NAMALWA (cell line): ENCODE measurements at regions not wholly inside any gene's neighbourhood (a gene's known extent, or its start where the extent isn't known, plus 50 kb on each side); places are given as distances from the start of the nearest gene placed in this dataset.

Source experiments
- DNase-seq: peaks from one replicate; pipeline ENCODE4 v3.0.0-alpha.2; 2015; ENCODE audit warnings: low spot score

DNA sequence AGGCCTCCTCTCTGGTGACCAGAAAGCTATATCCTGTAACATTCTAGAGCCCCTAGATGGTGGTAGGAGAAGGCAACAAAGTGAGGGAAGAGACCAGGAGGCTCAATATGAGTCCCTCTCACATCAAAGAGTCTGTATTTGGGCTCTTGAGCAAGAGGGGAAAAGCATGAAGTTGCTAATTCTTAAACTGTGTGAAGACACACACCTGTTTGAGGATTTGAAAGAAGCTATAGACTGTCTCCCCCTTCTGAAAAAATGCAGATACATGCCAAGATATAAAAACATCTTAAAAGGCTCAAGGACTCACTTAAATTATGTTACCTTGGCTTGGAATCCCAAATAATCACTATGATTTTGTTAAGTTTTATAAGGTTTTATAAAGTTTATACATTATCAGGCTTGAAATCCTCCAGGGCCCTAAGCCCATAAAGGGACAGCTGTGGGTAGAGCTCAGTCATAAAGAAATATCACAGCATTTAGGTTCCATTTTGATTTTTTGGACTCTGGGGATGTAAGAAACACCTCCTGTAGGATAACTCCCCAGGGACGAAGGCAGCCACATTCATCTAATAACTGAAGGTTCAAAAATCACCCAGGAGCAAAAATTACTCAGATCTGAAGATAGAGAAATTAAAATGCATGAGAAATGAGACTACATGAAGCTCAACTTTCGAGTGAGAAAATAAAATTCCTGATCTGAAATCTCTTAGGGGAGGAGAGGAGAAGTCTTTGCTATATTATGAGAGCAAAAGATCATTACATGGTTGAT lies 136.1 kb upstream of the LGALSL start:
- no peak for DNase-seq

DNA sequence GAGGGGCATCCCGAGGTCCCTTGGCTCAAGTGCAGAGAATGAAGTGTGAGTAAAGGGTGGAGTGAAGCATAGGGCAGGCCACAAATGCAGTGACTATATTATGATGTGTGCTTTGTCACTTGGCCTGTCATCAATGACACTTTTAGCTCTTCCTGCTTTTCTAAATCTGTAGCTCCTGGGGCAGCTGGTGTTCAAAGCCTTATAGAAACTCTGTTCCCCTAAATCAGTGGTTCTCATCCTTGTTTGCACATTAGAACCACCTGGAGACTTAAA lies 135.6 kb upstream of the LGALSL start:
- DNase-seq: no peak

DNA sequence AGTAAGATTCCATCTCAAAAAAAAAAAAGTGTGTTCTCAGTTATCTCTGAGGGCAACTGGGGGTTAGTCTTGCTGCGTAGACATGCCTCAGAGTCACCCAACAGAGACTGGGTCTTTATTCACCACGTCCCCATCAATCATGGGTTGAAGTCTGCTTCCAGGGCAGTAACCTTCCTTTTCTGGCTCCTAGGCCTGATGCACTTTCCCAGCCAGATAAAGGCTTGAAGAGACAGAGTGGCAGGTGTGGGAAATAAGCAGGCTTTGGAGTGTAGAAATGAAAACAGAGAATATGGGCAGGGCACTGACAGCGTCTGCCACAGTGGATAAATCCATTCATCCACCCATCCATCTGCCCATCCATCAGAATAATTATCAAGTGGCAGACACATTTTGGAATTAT lies 134.1 kb upstream of the LGALSL start:
- DNase-seq: no peak

DNA sequence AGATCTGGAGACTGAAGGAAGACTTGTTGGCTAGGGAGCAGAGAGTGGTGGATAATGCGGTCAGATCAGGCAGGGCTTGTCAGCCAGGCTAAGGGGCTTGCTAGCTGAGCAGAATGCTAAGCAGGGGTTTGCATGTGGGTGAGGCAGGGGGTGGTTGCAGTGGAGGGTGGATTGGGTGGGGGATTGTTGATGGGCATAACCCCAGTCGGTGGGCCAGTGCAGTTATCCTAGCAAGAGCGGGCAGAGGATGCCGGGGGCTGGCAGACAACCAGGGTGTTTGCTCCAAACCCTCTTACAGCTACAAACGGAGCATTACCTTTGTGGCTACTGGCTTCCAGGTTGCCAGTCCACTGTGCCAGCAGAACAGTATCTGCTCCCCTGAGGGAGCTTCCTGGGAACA lies 131.5 kb upstream of the LGALSL start:
- no peak for DNase-seq

DNA sequence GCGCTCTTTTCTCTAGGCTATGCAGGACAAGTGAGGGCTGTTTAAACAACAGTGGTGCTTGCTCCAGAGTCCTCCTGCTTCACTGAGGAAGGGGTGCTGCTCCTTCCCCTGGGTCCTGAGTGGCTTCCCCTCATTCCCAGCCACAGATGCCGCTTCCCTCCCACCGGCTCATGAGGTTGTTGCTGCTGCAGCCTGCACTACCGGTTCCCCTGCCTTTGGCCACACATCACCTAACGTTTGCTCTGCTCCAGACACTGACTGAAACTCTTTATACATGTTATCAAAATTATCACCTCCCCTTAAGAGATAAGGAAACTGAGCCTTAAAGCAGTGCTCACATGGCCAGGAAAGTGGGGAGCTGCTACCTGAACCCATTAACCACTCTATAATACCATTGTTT lies 130.8 kb upstream of the LGALSL start:
- DNase-seq: no peak

DNA sequence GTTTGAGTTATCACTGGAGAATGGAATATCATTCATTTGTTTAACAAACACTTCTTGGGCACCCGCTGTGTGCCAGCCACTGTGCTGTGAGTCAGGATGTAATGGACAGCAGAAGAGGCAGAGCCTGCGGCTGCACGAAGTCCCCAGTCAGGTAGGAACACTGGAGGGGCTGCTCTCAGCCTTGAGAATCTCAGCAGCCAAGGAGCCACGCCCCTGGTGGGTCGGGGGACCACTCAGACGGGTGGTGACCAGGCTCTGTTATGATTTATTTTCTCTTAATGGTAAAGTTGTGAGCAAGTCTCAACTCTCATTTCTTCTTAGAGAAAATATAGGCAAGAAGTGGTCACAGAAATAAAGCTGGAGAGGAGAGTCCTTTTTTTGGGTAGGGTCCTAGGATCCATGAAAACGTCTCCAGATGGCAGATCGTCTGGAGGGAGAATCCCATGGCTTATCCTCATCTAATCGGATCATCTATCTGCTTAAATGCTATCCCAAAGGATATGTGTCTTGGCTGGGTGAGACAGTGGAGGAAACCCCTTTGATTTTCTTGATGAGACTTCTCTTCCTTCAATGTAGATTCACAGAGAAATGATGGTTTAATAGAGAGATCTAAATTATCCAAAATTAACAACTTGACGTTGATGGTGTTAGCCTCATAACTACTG lies 129.1 kb upstream of the LGALSL start:
- no peak for DNase-seq

DNA sequence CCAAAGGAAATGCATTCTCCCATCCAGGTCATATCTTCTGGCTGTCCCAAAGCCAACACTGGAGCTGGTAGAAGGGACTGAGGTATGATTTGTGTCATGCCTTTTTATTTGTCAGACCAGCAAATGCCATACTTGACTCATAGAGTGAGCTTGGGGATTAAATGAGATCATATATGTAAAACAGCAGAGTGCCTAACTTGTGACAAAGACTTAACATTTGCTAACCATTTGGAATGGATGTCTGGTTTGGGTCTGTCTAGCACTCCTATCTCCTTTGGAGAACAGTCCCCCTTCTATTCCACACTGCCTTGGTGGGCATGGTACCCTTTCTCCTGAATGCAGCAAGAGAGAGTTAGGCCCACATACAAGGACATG lies 128.5 kb upstream of the LGALSL start:
- no peak for DNase-seq

DNA sequence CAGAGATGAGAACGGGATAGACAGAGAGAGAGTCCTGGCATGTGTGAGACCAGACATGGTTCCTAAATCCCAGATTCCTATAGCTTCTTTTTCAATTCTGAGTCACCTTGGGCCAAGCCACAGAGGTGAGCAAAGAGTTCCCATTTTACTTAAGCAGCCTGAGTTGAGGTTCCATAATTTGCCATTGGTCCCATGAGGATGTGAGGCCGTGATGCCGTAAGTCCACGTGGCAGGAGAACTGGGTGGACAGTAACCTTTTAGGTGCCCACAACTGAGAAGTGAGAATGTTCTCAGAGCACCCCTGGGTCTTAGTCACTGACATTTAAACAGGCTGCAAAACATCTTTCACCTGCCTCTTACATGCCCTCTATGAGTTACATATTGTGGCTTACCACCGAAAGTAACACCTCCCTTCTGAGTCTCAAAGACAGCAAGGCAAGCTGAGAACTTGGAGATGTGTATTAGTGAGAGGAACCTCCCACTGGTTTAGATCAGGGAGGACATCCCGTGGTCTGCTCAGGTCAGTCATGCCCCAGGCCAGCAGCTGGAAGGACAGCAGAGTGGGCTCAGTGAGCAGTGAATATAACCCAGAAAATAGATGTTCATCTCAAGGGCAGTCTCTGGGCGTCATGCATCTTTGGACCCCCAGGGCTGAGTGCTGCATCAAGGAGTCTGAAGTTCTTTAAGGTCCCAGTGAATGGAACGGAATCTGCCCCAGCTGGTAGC lies 127.9 kb upstream of the LGALSL start:
- peak; percentile 12 for DNase-seq

DNA sequence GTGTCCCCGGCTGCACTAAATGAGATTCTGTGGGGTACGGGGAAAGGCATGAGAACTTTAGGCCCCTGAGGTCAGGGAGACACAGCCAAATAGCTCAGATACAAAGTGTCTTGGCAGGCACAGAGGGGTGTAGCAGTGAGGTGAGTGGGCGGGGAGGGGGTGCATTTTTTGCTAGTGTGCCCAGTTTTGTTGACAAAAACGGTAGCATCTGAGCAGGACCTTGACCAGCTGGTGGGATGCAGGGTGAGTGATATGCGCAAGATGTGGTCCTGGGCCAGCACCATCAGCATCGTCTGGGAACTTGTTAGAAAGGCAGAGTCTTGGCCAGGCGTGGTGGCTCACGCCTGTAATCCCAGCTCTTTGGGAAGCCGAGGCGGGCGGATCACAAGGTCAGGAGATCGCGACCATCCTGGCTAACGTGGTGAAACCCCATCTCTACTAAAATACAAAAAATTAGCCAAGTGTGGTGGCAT lies 127.3 kb upstream of the LGALSL start:
- no peak for DNase-seq

DNA sequence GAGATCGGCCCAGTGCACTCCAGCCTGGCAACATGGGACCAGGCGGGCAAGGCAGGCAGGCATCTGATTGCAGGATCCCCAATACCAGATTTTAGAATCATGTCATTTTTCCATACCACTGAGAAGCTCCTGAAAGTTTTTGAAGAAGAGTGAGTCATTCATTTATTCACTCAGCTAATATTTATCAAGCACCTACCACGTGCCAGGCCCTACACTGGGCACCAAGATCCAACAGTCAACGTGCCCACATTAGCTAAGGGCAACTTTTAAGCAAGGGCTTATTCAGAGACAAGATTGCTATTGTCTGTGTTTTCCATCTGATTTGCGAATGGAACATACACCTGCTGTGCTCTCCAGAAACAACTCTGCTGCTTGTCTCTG lies 126.8 kb upstream of the LGALSL start:
- DNase-seq: no peak

DNA sequence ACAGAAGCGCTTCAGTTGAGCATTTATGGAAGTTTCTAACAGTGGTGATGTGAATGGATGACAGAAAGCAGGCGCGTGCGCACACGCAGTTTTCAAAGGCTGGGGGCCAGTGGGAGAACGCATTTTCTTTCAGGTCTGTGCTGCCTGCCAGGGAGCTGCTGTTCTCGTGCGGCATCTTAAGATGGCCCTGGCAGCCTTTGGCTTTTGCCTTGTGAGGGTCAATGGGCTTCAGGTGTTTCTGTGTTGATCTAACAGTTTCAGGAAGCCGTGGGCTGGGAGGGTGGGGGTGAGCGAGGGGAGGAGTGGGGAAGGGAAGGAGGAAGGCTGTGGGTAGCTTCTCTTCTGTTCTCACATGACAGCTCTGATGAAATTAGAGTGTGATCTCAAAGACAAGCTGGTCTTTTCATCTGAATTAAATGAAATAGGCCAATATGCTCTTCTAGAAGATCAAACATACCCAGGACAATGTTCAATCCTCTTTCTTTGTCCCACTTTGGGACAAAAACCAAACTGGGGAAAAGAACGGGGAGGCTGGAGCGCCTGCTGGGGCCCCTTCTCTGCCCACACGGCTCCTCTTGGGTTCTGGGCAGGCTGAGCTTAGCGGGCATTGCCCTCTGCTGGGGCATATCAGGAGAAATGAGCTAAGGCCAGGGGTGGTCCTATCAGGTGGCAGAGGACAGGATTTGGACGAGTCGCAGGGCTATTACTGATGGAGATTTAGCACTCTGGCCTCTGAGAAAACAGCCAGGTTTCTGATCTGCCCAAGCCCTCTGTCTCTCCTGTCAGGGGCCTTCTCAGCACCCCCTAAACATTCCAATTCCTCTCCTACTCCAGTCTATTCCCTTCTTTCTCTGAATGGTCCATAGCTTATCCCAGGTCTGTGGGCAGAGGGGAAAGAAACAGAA lies 126.2 kb upstream of the LGALSL start:
- peak; percentile 49 for DNase-seq

DNA sequence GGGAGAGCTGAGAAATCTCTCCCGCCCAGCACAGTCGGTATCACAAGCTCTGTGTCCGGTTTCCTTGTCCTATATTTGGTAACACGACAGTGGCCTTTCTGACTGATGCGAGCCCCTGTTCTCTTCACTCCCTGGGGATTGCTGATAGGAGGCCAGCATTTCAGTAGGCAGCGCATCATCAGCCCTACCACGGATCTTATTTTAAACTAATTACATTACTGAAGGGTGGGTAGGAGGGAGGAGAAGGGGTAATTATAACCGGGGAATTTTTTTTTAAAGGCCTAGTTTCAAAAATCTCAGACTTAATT lies 125.6 kb upstream of the LGALSL start:
- DNase-seq: no peak

DNA sequence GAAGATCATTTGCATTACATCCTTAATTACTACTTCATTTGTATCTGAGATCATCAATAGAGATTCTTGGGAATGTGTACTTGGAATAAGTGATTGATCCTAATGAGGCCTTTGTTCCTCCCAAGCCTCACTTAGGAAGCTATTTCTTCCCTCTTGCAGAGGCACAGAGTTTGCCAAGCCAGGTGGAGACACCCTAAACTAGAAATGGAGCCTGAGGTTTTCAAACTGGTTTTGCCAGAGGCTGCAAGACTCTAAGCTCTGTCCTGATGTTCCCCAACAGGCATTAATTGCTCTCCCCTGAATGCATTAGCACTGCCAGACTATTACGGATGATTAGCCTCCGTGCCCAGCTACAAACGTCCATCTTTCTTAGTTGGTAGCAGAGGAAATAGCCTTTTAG lies 125.2 kb upstream of the LGALSL start:
- no peak for DNase-seq

DNA sequence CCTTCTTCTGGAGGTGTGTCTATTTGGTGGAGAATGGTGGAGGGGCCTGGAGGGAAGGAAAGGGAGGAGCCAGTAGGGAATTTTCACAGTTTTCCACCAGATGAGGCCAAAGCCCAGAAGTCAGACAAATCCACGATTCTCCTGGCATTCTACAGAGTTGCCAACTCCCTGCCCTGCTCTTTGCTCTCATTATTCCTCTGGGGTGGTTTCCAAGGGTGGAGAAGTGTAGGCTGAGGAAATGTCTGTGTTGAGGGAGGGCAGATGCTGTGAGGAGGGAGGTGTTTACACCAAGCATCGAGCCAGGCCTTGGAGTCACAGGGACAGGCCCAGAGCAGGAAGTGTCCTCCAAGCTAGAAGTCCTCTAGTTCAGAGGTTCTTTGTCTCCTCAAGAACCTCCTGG lies 124.1 kb upstream of the LGALSL start:
- DNase-seq: no peak

DNA sequence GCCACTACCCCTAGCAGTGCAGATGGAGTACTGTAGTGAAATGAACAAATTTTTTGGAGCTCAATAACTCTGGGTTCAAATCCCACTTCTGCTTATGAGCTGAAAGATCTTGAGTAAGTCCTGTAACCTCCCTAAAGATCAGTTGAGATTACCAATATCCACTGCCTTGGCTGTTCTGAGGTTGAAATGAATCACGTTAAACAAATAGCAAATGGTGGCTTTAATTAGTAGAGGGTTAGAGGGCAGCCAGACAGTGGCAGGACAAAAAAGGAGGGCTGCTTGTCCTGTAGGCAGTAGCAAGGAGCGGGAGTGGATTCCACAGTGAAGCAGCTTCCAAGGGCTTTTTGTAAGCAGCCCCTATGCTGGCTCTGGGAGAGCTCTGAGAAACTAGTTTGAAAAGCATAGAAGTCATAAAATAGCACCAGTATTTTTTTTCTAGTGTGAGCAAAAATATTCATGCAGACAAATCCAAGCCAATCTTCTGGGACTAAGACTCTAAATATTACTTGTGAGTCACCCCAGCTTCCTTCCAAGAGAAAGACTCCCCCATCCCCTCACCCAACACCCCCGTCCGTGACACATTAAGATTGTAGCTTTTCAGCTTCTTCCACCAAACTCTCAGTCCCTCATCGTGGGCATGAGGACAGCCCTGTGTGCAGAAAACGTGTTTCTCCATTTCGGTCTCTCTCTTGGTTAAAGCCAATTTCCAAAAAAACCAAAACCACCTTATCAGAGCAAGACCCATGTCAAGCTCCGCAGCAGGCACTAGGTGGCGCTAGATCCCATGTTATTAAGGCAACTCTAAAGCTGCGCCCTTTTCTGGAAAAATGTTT lies 123.5 kb upstream of the LGALSL start:
- peak; percentile 86 for DNase-seq

DNA sequence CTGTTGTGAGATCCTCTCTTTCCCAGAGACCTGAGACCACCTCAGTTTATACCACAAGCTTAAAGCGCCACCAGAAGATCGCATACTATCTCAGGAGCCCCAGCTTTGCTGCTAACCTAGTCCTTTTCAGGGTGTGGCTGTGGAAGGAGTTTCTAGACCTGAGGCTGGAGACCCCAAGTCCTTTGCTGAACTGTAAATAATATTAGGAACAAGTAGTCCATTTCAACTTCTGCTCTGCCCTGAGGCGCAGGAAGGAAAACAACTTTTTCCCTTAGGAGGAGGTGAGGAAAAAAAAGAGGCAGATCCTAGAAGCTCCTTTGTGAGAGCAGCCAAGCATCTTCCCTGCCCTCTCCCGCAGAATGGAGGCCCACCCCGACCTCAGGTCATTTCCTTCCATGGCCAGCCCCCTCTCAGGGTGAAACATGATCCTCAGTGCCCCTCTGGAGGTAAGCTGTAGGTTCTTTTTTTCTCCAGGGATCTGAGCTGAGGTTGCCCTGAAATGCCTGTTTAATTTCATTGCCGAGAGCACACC lies 122.8 kb upstream of the LGALSL start:
- no peak for DNase-seq

DNA sequence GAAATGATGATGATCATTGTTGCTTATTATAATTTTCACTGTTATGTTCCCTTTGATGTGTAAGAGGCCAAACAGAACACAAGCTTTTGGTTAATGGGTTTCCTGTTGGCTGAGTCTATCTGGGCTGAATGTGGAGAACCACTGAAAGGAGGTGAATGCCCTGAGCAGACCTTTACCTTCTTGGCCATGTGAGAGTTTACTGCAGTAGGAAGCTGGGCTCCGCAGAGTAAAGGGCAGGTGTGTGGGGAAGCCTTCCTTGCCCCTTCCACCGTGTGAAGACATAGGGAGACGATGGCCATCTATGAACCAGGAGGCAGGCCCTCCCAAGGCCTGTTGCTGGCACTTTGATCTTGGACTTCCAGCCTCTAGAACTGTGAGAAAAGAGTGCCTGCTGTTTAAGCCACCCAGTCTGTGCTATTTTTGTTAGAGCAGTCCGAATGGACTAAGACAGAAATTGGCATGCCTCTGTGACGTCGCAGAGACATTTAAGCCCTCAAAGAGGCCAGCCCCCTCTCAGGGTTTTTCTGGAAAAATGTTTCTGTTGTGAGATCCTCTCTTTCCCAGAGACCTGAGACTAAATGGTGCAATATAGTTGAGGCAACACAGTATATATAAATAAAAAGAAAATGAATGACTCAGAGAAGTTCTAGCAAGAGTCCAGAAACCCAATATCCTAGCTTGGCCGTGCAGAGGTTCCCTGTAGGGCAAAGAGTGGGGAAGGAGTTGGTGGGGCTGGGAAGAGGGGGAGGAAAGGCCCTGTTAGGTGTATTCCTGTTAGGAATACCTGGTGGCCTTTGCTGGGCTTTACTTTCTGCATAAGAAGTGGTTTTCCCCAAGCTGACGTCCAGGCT lies 121.9 kb upstream of the LGALSL start:
- DNase-seq: no peak

DNA sequence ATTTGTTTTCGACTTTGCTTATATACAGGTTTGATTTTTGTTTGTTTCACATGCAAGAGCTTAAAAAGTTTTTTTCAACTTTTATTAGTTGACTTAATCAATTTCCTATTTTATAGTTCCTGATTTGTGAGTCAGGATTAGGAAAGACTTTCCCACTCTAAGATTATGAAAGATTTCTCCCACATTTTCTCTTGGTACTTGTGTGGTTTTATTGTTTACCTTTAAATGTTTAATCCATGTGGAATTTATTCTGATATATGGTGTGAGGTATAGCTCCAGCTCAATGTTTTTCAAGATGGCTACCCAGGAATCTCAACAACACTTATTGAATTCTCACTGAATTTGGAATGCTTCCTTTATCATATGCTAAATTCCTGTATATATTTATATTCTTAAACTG lies 117.8 kb upstream of the LGALSL start:
- no peak for DNase-seq

DNA sequence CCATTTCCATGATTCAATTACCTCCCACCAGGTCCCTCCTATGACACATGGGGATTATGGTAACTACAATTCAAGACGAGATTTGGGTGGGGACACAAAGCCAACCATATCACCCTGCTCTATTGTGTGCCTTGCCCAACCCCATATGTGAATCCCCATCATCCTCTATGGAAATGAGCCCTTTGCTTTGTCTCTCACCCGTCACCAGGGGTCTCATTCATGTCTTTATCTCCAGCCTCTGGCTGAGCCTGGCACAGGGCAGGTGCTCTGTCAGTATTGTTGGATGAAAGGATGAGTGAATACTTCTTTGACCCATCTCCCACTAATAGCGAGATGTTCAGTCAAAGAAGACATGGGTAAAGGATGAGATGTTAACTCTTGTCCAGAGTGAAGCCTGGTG lies 116.6 kb upstream of the LGALSL start:
- no peak for DNase-seq

DNA sequence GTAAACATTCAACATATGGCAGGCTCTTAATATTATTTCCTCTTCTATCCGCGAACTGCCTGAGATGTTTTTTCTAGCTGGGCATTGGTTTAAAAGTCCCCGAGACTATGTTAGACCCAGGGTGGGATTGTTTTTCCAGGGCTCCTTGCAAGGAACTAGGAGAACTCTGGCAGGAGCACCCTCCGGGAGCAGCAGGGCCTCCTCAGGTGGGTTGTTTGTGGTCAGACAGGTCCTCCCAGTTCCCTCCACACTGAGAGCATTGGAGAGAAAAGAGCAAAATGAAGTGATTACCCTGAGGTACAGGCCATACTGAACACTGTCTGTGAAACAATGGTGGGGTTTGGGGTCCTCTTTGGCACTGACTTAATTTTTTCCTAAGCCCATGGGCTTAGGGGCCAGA lies 115.9 kb upstream of the LGALSL start:
- DNase-seq: no peak
